K562 (cell line): ENCODE measurements at regions not wholly inside any gene's neighbourhood (a gene's known extent, or its start where the extent isn't known, plus 50 kb on each side); places are given as distances from the start of the nearest gene placed in this dataset.

Experiments used
- ATAC-seq: fragments of 200-7000 bp; cut with Tn5 transposase; 3 replicates; pipeline ENCODE4 v1.9.1; 2020; ENCODE audit warnings: moderate library complexity
- BruUV-seq: library from RNA; stranded (reverse); fragments of 400-500 nt; replicated peaks from 2 replicates; lab custom pipeline; 2021; lab: Mats Ljungman, UMichigan
- CTCF ChIA-PET: fragments of 300-600 bp; formaldehyde crosslinking; extraction: SDS; loops from one replicate; lab custom pipeline; 2021; ENCODE audit warnings: low intra/inter-chr PET ratio; lab: Yijun Ruan, JAX
- POLR2A ChIA-PET: fragments of 300-600, 350-650 bp; sonication (Branson Sonifier 250); formaldehyde crosslinking; extraction: SDS; loops from one replicate; lab custom pipeline; 2021; ENCODE audit warnings: antibody characterized with exemption, inconsistent platforms; lab: Yijun Ruan, JAX
- DNase-seq, 4 experiments: peaks; one replicate each; pipeline versions ENCODE4 v3.0.0 to v3.0.0-alpha.2; 2011 to 2018; ENCODE audit warnings: low spot score in 3 of 4, mixed read lengths in 3 of 4; ENCODE audit errors: extremely low read depth in 1 of 4
- FAIRE-seq: peaks from 2 replicates; lab custom pipeline; 2011; peaks lifted over from hg19 to GRCh38; lab: Jason Lieb, UNC
- H2AFZ ChIP-seq: 2 replicates; pipeline ENCODE4 v1.6.0; 2011; ENCODE audit warnings: low read depth, low read length, control low read depth, inconsistent platforms
- H3K27ac ChIP-seq: fragments of 200-600 bp; 3 replicates; pipeline ENCODE4 v1.8.0; 2011; ENCODE audit warnings: low read depth, mild to moderate bottlenecking, control low read depth, inconsistent platforms, low read length, moderate library complexity, mixed read lengths; ENCODE audit errors: extremely low read depth
- H3K27me3 ChIP-seq, 2 experiments: fragments of 300-600 bp in 1 of 2; 2 replicates in 1 of 2; 3 replicates in 1 of 2; pipeline versions ENCODE4 v1.6.0 to v1.8.0; 2011; ENCODE audit warnings: inconsistent platforms in 2 of 2, low read length in 2 of 2, mild to moderate bottlenecking in 1 of 2, mixed read lengths in 1 of 2, moderate library complexity in 1 of 2; ENCODE audit not compliant: control insufficient read depth in 2 of 2, insufficient read depth in 2 of 2
- H3K36me3 ChIP-seq: fragments of 300-600 bp; 3 replicates; pipeline ENCODE4 v1.8.0; 2011; ENCODE audit warnings: mild to moderate bottlenecking, low read length, inconsistent platforms; ENCODE audit not compliant: control insufficient read depth, insufficient read depth
- H3K4me1 ChIP-seq, 2 experiments: fragments of 200-600 bp in 1 of 2; replicated peaks in 1 of 2; 2 replicates in 1 of 2; 3 replicates in 1 of 2; pipeline versions ENCODE4 v1.5.1 to v1.8.0; 2011; ENCODE audit warnings: inconsistent platforms in 2 of 2, low read length in 2 of 2, mild to moderate bottlenecking in 1 of 2, mixed read lengths in 1 of 2, moderate library complexity in 1 of 2; ENCODE audit not compliant: control insufficient read depth in 2 of 2, insufficient read depth in 2 of 2
- H3K4me2 ChIP-seq: 2 replicates; pipeline ENCODE4 v1.6.1; 2011; ENCODE audit warnings: low read length, control low read depth, inconsistent platforms, mixed read lengths; ENCODE audit not compliant: insufficient read depth
- H3K4me3 ChIP-seq: fragments of 200-600 bp; sonication (generic), shearing (Covaris generic); 2 replicates; pipeline ENCODE4 v1.5.1; 2016; ENCODE audit warnings: control low read depth, inconsistent platforms
- H3K79me2 ChIP-seq: fragments of 200-600 bp; 3 replicates; pipeline ENCODE4 v1.8.0; 2011; ENCODE audit warnings: low read length, inconsistent platforms; ENCODE audit not compliant: control insufficient read depth, insufficient read depth
- H3K9ac ChIP-seq, 2 experiments: 2 replicates each; pipeline versions ENCODE4 v1.6.0 to v1.6.1; 2011; ENCODE audit warnings: low read depth in 2 of 2, low read length in 2 of 2, control low read depth in 1 of 2, inconsistent platforms in 1 of 2, mild to moderate bottlenecking in 1 of 2, mixed read lengths in 1 of 2; ENCODE audit not compliant: insufficient read depth in 1 of 2
- H3K9me1 ChIP-seq: one replicate; pipeline ENCODE4 v1.6.0; 2011; ENCODE audit warnings: inconsistent platforms, mild to moderate bottlenecking, low read length, moderate library complexity; ENCODE audit not compliant: control insufficient read depth, insufficient read depth
- H3K9me3 ChIP-seq: replicated peaks from 2 replicates; pipeline ENCODE4 v1.5.1; 2011; ENCODE audit warnings: low read depth, low read length, inconsistent platforms; ENCODE audit not compliant: control insufficient read depth, insufficient read depth
- H4K20me1 ChIP-seq: replicated peaks from 2 replicates; pipeline ENCODE4 v1.6.1; 2011; ENCODE audit warnings: low read length, inconsistent platforms, mixed read lengths; ENCODE audit not compliant: control insufficient read depth, insufficient read depth
- E2F1 ChIP-seq: sonication (generic); formaldehyde crosslinking; IDR thresholded peaks from 2 replicates; pipeline ENCODE4 v1.8.1; 2023; ENCODE audit warnings: mild to moderate bottlenecking, missing genetic modification reagents, moderate library complexity
- FOXJ3 ChIP-seq: sonication (generic); formaldehyde crosslinking; IDR thresholded peaks from 2 replicates; pipeline ENCODE4 v1.4.0; 2020; ENCODE audit warnings: mild to moderate bottlenecking, missing genetic modification reagents
- PML ChIP-seq: IDR thresholded peaks from 2 replicates; pipeline ENCODE4 v1.6.1; 2012; ENCODE audit warnings: low read length, inconsistent platforms
- ZNF324 ChIP-seq: fragments of 250-450 bp; sonication (Bioruptor Pico); IDR thresholded peaks from 2 replicates; pipeline ENCODE4 v1.4.0; 2020; ENCODE audit warnings: mild to moderate bottlenecking
- ZNF384 ChIP-seq: IDR thresholded peaks from 2 replicates; pipeline ENCODE4 v1.6.1; 2012; ENCODE audit warnings: low read depth, low read length, improper control_type of control experiment
- ZNF449 ChIP-seq: fragments of 250-450 bp; sonication (Bioruptor Pico); IDR thresholded peaks from 2 replicates; pipeline ENCODE4 v1.8.0; 2022; ENCODE audit warnings: moderate library complexity, mild to moderate bottlenecking, inconsistent platforms
- WGBS: fragments of 100-300 bp; shearing (Covaris generic); methylation state at CpG from one replicate; pipeline ENCODE4 v1.1.6; 2016; ENCODE audit warnings: low coverage, mixed read lengths; ENCODE audit not compliant: insufficient coverage; ENCODE audit errors: missing lambda C conversion rate; 5-methylcytosine and 5-hydroxymethylcytosine counted together
- in situ Hi-C: fragments of 300-500 bp; cut with MboI; formaldehyde crosslinking; loops from 4 replicates; pipeline ENCODE4 v1.15.0; 2018; ENCODE audit warnings: inconsistent platforms, mixed read lengths
- intact Hi-C: fragments of 100-400 bp; cut with micrococcal nuclease; formaldehyde crosslinking; loops from 2 replicates; pipeline ENCODE4 v1.14.2; 2022
- TF ChIP-seq, protein P1 (sequence below): fragments of 250-450 bp; sonication (Bioruptor Pico); IDR thresholded peaks from 2 replicates; pipeline ENCODE4 v1.8.0; 2021; ENCODE audit warnings: mild to moderate bottlenecking, moderate library complexity

DNA sequence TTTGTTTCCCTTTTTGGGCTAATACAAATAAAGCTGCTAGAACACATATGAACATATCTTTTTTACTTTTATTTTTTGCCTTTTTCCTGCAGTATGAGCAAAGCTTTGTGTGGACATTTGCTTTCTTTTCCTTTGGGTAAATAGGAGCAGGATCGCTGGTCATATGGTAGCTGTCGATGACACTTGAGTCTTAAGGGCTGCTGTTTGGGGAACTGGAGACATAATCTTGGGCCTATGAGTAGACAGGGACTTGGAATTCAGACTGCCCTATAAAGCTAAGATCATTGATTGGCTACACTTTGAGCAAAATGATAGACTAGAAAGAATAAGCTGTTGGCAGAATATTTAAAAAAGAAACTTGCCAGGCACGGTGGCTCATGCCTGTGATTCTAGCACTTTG lies 60.9 kb upstream of the ABL1 start:
- no peaks in the 10 kb centered on the region for H3K4me1 ChIP-seq
- no TSS peak for BruUV-seq
- H3K36me3 ChIP-seq: peaks cover 13% of the 10 kb centered on the region
- no peak for DNase-seq
- H3K9ac ChIP-seq: no peak overlapping the region
- no peaks in the 10 kb centered on the region for H3K27me3 ChIP-seq
- no peak overlapping the region for H3K4me3 ChIP-seq
- H3K4me2 ChIP-seq: no peak overlapping the region
- CTCF ChIA-PET: interaction anchor here (1.0 to 12.9 kb wide), 2 partner anchors 10 to 86 kb away, joined by 3 to 636 read pairs; no protein-coding TSS in a partner anchor
- POLR2A ChIA-PET: interaction anchor here (0.7 to 4.4 kb wide), 16 partner anchors 10 to 268 kb away, joined by 3 to 42 read pairs (median 4); no protein-coding TSS in a partner anchor
- no peaks in the 10 kb centered on the region for H4K20me1 ChIP-seq
- peaks cover 4% of the 10 kb centered on the region for H3K9me1 ChIP-seq
- 94% methylated on average over 3 of the region's 3 CpGs for WGBS
- no peak overlapping the region for H2AFZ ChIP-seq
- H3K9me3 ChIP-seq: peaks cover 5% of the 10 kb centered on the region; the same call in 1 of the 2 replicates
- no peak for ATAC-seq
- H3K79me2 ChIP-seq: no peaks in the 10 kb centered on the region
- intact Hi-C loops: no loop called here
- TF ChIP-seq ZNF384 (no peak), E2F1 (CRISPR knock-in tag) (peak; percentile 29; the same call in 1 of the 2 replicates)
- no peak overlapping the region for H3K27ac ChIP-seq
- in situ Hi-C loops: loop anchor here (5.0 kb wide), 1 partner anchor 88 kb away; no protein-coding TSS in a partner anchor
- FAIRE-seq: no peak

GRCh38 chr9:130775336-130775991 lies 59.6 kb upstream of the ABL1 start:
- in situ Hi-C loops (no loop called here), intact Hi-C loops (no loop called here)
- H3K4me1 ChIP-seq: no peaks in the 10 kb centered on the region
- no peaks in the 10 kb centered on the region for H3K27me3 ChIP-seq
- WGBS: 83% methylated on average over 5 of the region's 5 CpGs
- POLR2A ChIA-PET: interaction anchor here (0.6 to 4.4 kb wide), 19 partner anchors 10 to 87 kb away, joined by 3 to 42 read pairs (median 5); no protein-coding TSS in a partner anchor
- FAIRE-seq (no peak), ATAC-seq (no peak), DNase-seq (no peak)
- no TSS peak for BruUV-seq
- H3K9me1 ChIP-seq: peaks cover 4% of the 10 kb centered on the region
- no peaks in the 10 kb centered on the region for H3K79me2 ChIP-seq
- H3K9me3 ChIP-seq: peaks cover 5% of the 10 kb centered on the region; the same call in 1 of the 2 replicates
- H2AFZ ChIP-seq: no peak overlapping the region
- peaks cover 17% of the 10 kb centered on the region for H3K36me3 ChIP-seq
- no peak overlapping the region for H3K4me3 ChIP-seq
- H3K27ac ChIP-seq: no peak overlapping the region
- H3K9ac ChIP-seq: no peak overlapping the region
- CTCF ChIA-PET: interaction anchor here (0.7 to 12.9 kb wide), 4 partner anchors 41 to 272 kb away, joined by 3 to 636 read pairs (median 4); no protein-coding TSS in a partner anchor
- H4K20me1 ChIP-seq: no peaks in the 10 kb centered on the region
- no peak overlapping the region for H3K4me2 ChIP-seq
- TF ChIP-seq, protein P1, sequence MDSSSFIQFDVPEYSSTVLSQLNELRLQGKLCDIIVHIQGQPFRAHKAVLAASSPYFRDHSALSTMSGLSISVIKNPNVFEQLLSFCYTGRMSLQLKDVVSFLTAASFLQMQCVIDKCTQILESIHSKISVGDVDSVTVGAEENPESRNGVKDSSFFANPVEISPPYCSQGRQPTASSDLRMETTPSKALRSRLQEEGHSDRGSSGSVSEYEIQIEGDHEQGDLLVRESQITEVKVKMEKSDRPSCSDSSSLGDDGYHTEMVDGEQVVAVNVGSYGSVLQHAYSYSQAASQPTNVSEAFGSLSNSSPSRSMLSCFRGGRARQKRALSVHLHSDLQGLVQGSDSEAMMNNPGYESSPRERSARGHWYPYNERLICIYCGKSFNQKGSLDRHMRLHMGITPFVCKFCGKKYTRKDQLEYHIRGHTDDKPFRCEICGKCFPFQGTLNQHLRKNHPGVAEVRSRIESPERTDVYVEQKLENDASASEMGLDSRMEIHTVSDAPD: no peak
- TF ChIP-seq PML (no peak), ZNF449 (CRISPR knock-in tag) (no peak), FOXJ3 (no peak), ZNF324 (no peak)
